GM18505 (cell line): ENCODE measurements at regions not wholly inside any gene's neighbourhood (a gene's known extent, or its start where the extent isn't known, plus 50 kb on each side); places are given as distances from the start of the nearest gene placed in this dataset.

Experiments used
- ATAC-seq: cut with Tn5 transposase; IDR thresholded peaks from one replicate; pipeline ENCODE4 v1.9.1; 2021; ENCODE audit not compliant: unreplicated experiment
- POLR2A ChIP-seq: IDR thresholded peaks from 4 replicates; pipeline ENCODE4 v1.6.1; 2011; ENCODE audit warnings: borderline replicate concordance; ENCODE audit not compliant: insufficient read depth, insufficient read length; ENCODE audit errors: extremely low read depth

GRCh38 chr2:133900909-133901308 lies 332.6 kb upstream of the NCKAP5 start:
- no peak for ATAC-seq
- no peak for TF ChIP-seq POLR2A

DNA sequence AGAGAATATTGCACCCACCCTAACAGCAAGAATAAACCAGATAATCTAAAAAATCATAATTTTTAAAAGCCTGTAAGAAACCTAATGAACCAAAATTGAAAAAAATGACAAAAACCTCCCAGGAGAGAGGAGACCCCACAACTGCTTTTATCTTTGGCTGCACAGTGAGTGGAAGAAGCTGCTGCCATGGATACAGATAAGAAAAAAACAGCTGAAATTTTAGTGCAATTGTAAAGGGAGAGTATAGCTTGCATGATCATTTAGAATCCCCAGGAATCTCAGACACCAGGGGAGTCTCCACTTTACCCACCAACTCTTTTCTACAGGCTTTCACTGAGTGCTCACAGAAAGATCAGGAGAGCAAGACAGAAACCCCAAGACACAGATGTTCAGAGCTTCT lies 338.1 kb upstream of the NCKAP5 start:
- no peak for TF ChIP-seq POLR2A

GRCh38 chr2:133906926-133907325 lies 338.7 kb upstream of the NCKAP5 start:
- ATAC-seq = no peak
- no peak for TF ChIP-seq POLR2A

More for the DNA sequence above, 338.1 kb upstream of the NCKAP5 start:
- no peak for ATAC-seq

- ATAC-seq = no peak
- no peak for TF ChIP-seq POLR2A
Measured at GRCh38 chr2:133908171-133908570, 339.9 kb upstream of the NCKAP5 start.

GRCh38 chr2:133918141-133918540 lies 335.7 kb upstream of the MGAT5 start:
- TF ChIP-seq POLR2A = no peak
- ATAC-seq = no peak

DNA sequence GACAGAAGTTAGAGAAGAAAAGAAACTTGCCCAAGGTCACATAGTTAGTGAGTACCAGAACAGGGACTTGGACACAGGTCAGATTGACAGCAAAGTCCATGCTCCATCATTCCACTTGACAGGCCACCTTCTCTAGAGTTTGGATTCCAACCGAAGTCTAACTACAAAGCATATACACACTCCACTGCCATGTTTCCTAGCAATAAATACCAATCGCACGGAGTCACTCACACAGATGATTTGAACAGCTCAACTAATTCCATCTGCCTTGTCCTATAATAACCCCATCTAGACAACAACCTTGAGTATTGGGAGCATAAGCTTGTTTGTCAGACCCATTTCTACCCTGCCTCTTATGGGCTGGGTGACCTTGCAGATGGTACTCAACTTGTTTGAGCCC lies 334.6 kb upstream of the MGAT5 start:
- no peak for TF ChIP-seq POLR2A
- no peak for ATAC-seq

GRCh38 chr2:133927894-133928293 lies 326.0 kb upstream of the MGAT5 start:
- no peak for ATAC-seq
- no peak for TF ChIP-seq POLR2A

GRCh38 chr2:133936096-133936495 lies 317.8 kb upstream of the MGAT5 start:
- TF ChIP-seq POLR2A = no peak
- no peak for ATAC-seq

GRCh38 chr2:133936601-133937000 lies 317.3 kb upstream of the MGAT5 start:
- no peak for TF ChIP-seq POLR2A
- ATAC-seq = no peak

DNA sequence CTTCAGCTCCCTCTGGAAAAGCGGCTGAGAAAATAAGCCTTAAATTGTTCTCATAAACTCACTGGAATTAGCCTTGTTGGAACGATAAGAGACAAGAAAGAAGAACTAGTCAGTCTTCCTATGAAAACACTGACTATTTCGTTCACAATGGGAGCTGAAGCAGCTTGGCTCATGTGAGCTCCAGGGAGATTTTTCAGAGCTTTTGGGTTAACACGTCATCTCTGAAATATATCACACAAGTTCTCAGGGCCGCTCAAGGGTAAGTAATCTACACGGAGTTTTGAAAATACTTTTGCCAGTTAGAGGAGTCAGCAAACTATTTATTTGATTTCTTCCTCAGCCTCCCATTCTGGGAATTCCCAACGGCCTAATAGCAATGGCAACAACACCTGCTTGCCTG lies 316.2 kb upstream of the MGAT5 start:
- no peak for ATAC-seq
- no peak for TF ChIP-seq POLR2A

- no peak for ATAC-seq
- TF ChIP-seq POLR2A = no peak
Measured at GRCh38 chr2:133940134-133940533, 313.7 kb upstream of the MGAT5 start.

GRCh38 chr2:133941666-133942065 lies 312.2 kb upstream of the MGAT5 start:
- no peak for ATAC-seq
- TF ChIP-seq POLR2A = no peak

GRCh38 chr2:133942398-133942797 lies 311.5 kb upstream of the MGAT5 start:
- TF ChIP-seq POLR2A = no peak
- no peak for ATAC-seq

DNA sequence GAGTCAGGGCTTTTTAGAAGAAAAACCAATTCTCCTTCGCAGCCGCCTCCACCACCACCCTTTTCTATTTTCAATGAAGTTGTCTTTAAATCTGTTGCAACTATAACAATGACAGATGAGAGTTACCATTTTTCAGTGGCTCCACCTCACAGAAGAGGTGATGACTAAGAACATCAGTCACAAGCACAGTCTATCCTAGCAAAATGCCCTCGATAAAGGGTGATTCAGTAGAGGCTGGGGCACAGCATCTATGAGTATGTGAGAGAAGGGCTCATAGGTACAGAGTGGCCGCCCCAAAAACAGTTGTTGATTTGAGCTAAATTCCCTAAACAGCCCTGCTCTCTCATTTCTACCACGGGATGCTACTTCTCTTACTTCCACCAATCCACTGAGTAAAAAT lies 310.8 kb upstream of the MGAT5 start:
- no peak for TF ChIP-seq POLR2A
- no peak for ATAC-seq

DNA sequence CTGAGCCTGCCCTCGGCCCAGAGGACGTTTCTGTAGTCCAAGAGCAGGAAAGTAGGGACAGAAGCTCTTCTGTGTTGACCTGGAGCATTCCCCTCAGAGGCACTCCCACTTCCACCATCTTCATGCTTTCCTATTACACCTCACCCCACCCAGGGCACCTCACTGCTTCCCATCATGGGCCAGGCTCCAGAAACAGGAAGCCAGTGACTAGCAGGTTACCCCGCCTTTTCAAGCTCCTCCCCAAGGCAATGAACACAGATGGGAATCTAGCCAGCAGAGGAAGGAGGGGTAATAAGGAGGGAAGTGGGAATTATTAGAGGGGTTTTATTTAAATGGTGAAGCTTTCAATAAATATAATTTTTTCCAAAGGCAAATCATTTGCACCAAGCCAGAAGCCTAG lies 308.8 kb upstream of the MGAT5 start:
- no peak for TF ChIP-seq POLR2A
- no peak for ATAC-seq
